Naive thymus-derived CD8-positive, alpha-beta T cell (primary cell): ENCODE measurements at regions not wholly inside any gene's neighbourhood (a gene's known extent, or its start where the extent isn't known, plus 50 kb on each side); places are given as distances from the start of the nearest gene placed in this dataset.

Experiments
- ATAC-seq, 2 donors: fragments of 150-1000 bp; cut with Tn5 transposase in 1 of 2; sonication (Bioruptor Pico), chemical (Tn5 transposase) in 1 of 2; 1 replicate in 1 of 2; 2 replicates in 1 of 2; pipeline ENCODE4 v1.10.0; 2021; ENCODE audit warnings: mild to moderate bottlenecking in 2 of 2, moderate library complexity in 2 of 2
- POLR2A ChIA-PET: fragments of 350-600 bp; sonication (Branson Sonifier 250); formaldehyde crosslinking; loops from one replicate; lab custom pipeline; 2021; ENCODE audit warnings: antibody characterized with exemption; lab: Charles Lee
- DNase-seq, 10 donors: peaks; one replicate each; pipeline versions ENCODE4 v3.0.0 to v3.0.0-alpha.2; 2020 to 2022
- H3K27ac Mint-ChIP-seq, 10 donors: one replicate each; pipeline ENCODE4 v1.8.0; 2020 to 2022; ENCODE audit warnings: mild to moderate bottlenecking in 10 of 10, mixed read lengths in 10 of 10, moderate library complexity in 4 of 10, inconsistent platforms in 1 of 10
- H3K27me3 Mint-ChIP-seq, 5 donors: one replicate each; pipeline ENCODE4 v1.8.0; 2021 to 2022; ENCODE audit warnings: mixed read lengths in 5 of 5
- H3K36me3 Mint-ChIP-seq, 3 donors: one replicate each; pipeline ENCODE4 v1.8.0; 2020 to 2022; ENCODE audit warnings: mixed read lengths in 3 of 3, mild to moderate bottlenecking in 2 of 3, inconsistent platforms in 1 of 3
- H3K4me1 Mint-ChIP-seq, 4 donors: one replicate each; pipeline ENCODE4 v1.8.0; 2021 to 2022; ENCODE audit warnings: mixed read lengths in 4 of 4
- H3K4me3 Mint-ChIP-seq, 10 donors: one replicate each; pipeline ENCODE4 v1.8.0; 2020 to 2022; ENCODE audit warnings: mild to moderate bottlenecking in 10 of 10, mixed read lengths in 10 of 10, moderate library complexity in 6 of 10, inconsistent platforms in 1 of 10
- H3K9me3 Mint-ChIP-seq, 9 donors: one replicate each; pipeline ENCODE4 v1.8.0; 2020 to 2022; ENCODE audit warnings: mixed read lengths in 9 of 9, mild to moderate bottlenecking in 3 of 9, inconsistent platforms in 1 of 9, moderate library complexity in 1 of 9

DNA sequence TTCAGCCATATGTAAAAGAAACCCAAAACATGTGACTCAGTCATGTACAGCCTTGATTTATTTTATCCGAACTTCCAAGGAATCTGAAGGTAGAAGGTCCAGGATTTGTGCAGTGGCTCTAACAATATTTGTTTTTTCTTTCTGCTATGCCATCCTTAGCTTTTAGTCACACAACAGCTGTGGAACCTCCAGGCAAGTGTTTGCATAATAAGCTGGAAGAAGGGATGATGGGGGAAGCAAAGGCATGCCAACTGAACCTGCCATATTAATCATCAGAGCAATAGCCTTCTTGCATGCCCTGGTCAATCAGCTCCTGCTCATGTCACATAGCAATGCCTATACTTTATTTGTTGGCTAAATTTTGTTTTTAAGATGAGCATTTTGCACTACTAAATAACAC, 444.7 kb upstream of the ARPP21 start:
- Mint-ChIP-seq H3K4me1 (no peaks in the 10 kb centered on the region), H3K9me3 (peaks cover 0 to 16% (median 0%) of the 10 kb centered on the region in 9 donors), H3K27ac (no peak overlapping the region), H3K4me3 (no peak overlapping the region), H3K36me3 (no peaks in the 10 kb centered on the region), H3K27me3 (no peaks in the 10 kb centered on the region)
- DNase-seq = no peak
- ATAC-seq = no peak
- POLR2A ChIA-PET = no interaction called here

DNA sequence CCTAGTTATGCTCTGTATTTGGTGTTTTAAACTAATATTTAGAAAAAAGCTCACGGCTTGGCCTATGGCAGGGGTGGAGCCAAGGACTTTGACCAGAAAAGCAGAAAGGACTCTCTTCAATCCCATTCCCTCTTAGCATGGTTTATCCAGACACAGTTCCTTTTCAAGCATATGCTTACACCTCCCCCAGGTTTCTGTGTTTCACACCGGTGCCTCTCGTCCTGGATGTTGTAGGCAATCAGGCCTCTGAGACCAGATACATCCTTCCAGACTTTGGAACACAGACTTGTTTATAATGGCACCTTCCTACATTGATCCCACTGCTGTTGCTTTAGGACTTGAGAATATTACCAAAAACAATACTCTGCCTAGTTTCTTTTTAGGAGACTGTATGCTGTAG, 440.5 kb upstream of the ARPP21 start:
- POLR2A ChIA-PET = no interaction called here
- Mint-ChIP-seq H3K9me3 (peaks cover 0 to 6% (median 0%) of the 10 kb centered on the region in 9 donors), H3K4me3 (no peak overlapping the region), H3K27ac (no peak overlapping the region), H3K36me3 (peaks cover 0 to 4% (median 0%) of the 10 kb centered on the region in 3 donors), H3K27me3 (peaks cover 0 to 3% (median 0%) of the 10 kb centered on the region in 5 donors), H3K4me1 (no peaks in the 10 kb centered on the region)
- no peak for ATAC-seq
- DNase-seq = no peak

DNA sequence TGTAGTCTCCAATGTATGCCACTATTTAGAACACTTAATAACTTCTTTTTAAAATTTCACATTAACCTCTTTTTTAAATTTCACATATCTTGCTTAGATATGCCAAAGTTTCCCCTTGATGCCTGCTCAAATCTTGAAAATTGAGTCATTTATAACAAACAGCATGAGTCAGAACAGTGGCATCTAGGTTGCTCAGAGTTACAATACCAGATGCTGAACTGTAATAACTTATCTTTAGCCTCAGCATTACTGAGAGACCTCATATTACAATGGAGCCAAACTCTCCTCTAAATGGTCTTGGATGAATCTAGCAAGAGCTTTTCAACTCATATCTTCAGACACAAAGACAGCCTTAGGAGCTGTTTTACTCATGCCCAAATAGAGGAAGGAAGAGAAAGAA, 439.3 kb upstream of the ARPP21 start:
- POLR2A ChIA-PET = no interaction called here
- Mint-ChIP-seq H3K27me3 (peaks cover 0 to 3% (median 0%) of the 10 kb centered on the region in 5 donors), H3K9me3 (peaks cover 0 to 10% (median 0%) of the 10 kb centered on the region in 9 donors), H3K36me3 (peaks cover 0 to 4% (median 0%) of the 10 kb centered on the region in 3 donors), H3K4me1 (no peaks in the 10 kb centered on the region), H3K4me3 (no peak overlapping the region), H3K27ac (no peak overlapping the region)
- DNase-seq = no peak
- no peak for ATAC-seq

DNA sequence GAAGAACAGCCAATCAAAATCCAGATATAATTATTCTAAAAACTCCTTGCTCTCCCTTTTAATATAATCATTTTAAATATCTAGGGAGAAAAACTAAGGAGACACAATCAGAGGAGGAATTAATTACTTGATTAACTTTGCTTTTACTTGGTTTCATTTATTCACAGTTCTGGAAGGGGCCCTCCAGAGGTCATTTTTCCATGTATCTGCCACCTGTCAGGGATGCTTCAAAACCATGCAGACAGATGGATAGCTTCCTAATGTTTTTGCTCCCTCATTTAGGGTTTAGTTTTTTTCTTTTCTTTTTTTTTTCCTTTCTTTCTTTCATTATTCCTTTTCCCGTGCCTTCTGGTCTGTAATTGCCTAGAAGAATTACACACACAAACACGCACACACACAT, 438.1 kb upstream of the ARPP21 start:
- H3K4me1 Mint-ChIP-seq = no peaks in the 10 kb centered on the region

DNA sequence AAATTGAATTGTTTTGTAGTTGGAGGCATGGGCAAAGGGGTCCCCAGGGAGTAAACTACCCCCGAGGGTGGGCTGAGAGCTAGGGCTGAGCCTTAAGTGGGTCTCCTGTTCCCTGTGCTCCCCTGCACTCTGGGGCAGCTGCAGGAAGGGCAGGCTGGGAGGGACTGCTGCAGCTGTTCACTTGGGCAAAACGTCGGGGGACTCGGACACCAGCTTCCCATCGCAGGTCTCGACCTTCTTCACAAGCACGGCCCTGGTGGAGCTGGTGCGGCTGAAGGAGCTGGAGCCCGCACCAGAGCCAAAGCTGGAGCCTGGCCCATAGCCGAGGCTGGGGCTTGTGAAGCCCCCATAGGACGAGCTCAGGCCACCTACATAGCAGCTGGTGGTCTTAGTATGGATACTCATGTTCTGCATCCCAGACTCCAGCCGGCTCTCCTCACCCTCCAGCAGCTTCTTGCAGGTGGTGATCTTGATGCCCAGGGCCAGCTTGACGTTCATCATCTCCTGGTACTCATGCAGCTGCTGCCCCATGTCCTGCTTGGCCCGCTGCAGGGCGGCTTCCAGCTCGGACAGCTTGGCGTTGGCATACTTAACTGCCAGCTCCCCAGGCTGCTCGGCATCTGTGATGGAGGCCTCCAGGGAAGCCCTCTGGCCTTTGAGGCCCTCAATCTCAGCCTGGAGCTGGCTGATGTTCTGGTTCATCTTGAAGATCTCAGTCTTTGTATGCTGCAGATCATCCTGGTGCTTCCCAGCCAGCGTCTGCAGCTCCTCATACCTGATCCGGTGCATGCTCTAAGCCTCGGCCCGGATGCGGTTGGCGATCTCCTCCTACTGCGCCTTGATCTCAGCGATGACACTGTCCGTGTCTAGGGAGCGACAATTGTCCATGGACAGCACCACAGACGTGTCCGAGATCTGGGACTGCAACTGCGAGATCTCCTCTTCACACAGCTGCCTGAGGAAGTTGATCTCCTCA, 423.5 kb upstream of the ARPP21 start:
- Mint-ChIP-seq H3K9me3 (peaks cover 0 to 9% (median 2%) of the 10 kb centered on the region in 9 donors), H3K4me1 (no peaks in the 10 kb centered on the region), H3K27ac (no peak overlapping the region), H3K4me3 (peak overlapping the region in 1 of 10 donors; percentile 40), H3K27me3 (peaks cover 0 to 3% (median 0%) of the 10 kb centered on the region in 5 donors), H3K36me3 (no peaks in the 10 kb centered on the region)
- ATAC-seq = no peak
- DNase-seq = no peak
- POLR2A ChIA-PET = no interaction called here

More for the DNA sequence above, 438.1 kb upstream of the ARPP21 start:
- Mint-ChIP-seq H3K27me3 (peaks cover 0 to 3% (median 0%) of the 10 kb centered on the region in 5 donors), H3K36me3 (peaks cover 0 to 4% (median 0%) of the 10 kb centered on the region in 3 donors), H3K4me3 (no peak overlapping the region), H3K9me3 (peaks cover 0 to 10% (median 0%) of the 10 kb centered on the region in 9 donors), H3K27ac (no peak overlapping the region)
- POLR2A ChIA-PET = no interaction called here
- DNase-seq (no peak), ATAC-seq (no peak)

DNA sequence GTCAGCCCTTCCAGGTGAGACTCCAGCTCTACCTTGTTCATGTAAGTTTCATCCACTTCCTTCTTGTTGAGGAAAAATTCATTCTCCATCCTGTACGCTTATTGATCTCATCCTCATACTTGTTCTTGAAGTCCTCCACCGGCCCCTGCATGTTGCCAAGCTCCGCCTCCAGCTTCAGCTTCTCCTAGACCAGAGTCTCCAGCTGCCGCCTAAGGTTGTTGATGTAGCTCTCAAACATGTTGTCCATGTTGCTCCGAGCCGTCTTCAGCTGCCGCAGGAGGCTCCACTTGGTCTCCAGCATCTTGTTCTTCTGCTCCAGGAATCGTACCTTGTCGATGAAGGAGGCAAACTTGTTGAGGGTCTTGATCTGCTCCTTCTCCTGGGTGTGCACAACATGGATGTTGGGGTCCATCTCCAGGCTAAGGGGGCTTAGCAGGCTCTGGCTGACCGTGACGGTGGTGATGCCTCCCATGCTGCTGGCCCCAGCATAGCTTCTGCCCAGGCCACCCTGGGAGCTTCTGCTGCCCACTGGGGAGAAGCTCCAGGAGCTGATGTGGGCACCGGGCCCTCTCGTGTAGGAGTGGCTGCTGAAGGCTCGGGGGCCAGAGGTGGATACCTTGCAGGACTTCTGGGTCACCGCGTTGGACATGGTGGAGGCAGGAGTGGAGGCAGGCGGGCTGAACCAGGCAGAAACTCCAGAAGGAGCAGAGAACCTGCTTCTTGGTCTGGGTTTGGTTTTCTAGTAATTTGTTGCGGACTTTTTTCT, 422.6 kb upstream of the ARPP21 start:
- Mint-ChIP-seq H3K27ac (no peak overlapping the region), H3K4me1 (no peaks in the 10 kb centered on the region), H3K4me3 (peak overlapping the region in 1 of 10 donors; percentile 40), H3K27me3 (peaks cover 0 to 3% (median 0%) of the 10 kb centered on the region in 5 donors), H3K36me3 (no peaks in the 10 kb centered on the region), H3K9me3 (peaks cover 0 to 9% (median 2%) of the 10 kb centered on the region in 9 donors)
- ATAC-seq (no peak), DNase-seq (no peak)
- POLR2A ChIA-PET = no interaction called here

DNA sequence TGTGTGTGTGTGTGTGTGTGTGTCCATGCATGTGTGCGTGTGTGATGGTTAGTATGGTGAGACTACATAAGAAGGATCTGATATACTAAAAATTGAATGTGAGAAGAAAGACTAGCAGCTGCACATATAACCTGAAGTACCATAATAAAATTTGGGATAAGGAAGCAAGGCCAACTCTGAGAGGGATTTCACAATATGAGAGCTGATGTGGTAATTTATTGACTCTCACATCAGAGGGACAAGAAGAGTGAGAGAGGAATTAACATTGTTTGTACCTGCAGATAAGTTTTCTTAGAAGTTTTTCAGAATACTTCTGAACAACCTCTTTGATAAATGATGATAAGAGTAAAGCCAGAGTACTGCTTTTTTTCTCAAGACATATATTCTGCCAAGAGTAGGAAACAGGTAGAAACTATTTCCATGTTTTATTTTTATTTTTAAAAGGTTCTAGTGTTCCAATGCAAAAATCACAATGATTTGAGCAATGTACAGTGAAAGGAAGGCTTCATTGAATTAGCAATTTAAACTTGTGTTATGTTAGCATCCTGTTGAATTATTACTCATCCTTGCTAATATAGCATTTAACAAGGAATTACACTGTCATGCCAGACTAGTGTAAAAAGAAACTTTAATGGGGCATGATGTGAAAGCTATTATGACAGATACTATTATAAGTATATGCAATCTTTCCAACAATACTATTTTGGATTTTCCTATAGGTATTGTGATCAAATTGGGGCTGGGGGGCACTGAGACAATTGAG, 415.5 kb upstream of the ARPP21 start:
- DNase-seq (no peak), ATAC-seq (no peak)
- H3K36me3 Mint-ChIP-seq = no peaks in the 10 kb centered on the region
- no peak overlapping the region for H3K4me3 Mint-ChIP-seq
- peaks cover 0 to 3% (median 0%) of the 10 kb centered on the region in 5 donors for H3K27me3 Mint-ChIP-seq
- peaks cover 0 to 14% (median 5%) of the 10 kb centered on the region in 9 donors for H3K9me3 Mint-ChIP-seq
- H3K27ac Mint-ChIP-seq = no peak overlapping the region
- POLR2A ChIA-PET = no interaction called here
- H3K4me1 Mint-ChIP-seq = no peaks in the 10 kb centered on the region

DNA sequence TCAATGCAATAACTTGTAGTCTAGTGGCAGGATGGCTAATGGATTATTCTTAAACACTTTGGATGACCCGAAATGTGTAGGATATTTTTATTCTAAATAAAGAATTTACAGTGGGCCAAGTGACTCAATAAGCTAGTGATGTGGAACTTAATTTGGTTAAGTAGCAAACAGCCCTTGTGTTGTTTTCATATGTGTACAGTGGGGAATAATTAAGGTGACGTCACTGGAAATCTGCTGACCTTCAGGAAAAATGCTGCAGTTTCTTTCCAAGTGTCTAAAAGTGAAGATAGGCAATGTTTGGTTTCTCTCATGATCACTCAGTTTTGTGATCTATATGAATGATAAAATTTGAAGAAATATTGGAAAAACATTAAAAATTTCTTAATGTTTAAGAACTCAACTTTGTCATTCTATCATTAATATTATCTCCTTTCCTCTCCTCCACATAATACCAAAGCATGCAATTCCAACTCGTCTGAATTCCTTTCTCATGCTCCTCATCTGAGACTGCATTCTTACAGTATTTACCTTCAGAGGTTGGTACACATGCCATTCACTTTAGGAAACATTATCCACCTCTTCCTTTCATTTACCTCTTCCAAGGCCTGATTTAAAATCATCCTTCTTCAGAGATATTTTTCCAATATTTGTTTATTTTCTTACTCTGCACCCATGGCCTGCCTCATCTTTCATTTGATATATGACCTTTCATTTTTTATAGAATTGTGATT, 414.6 kb upstream of the ARPP21 start:
- H3K36me3 Mint-ChIP-seq = no peaks in the 10 kb centered on the region

DNA sequence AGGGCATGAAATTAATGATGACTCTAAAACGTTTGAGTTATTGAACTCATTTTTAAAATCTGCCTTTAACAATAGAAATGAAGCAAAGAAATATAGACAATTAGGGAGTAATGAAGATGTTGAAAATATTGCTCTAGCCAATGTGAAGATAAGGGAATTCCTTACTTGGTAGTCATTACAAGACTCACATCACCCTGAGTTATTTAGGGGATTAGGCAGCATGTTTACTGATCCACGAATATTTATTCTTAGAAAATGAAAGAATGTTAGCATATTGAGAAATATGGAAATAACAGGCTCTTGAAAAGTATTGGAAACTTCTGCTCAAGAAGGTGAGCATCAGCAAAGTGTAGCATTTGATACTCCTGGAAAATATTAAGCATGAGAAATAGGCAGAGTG, 398.1 kb upstream of the ARPP21 start:
- Mint-ChIP-seq H3K36me3 (no peaks in the 10 kb centered on the region), H3K27me3 (no peaks in the 10 kb centered on the region), H3K4me3 (no peak overlapping the region), H3K9me3 (peaks cover 0 to 6% (median 0%) of the 10 kb centered on the region in 9 donors), H3K27ac (no peak overlapping the region), H3K4me1 (no peaks in the 10 kb centered on the region)
- POLR2A ChIA-PET = no interaction called here
- DNase-seq (no peak), ATAC-seq (no peak)

More for the DNA sequence above, 414.6 kb upstream of the ARPP21 start:
- no peak overlapping the region for H3K4me3 Mint-ChIP-seq
- H3K27ac Mint-ChIP-seq = no peak overlapping the region
- no peaks in the 10 kb centered on the region for H3K27me3 Mint-ChIP-seq
- no peaks in the 10 kb centered on the region for H3K4me1 Mint-ChIP-seq
- POLR2A ChIA-PET = no interaction called here
- DNase-seq (no peak), ATAC-seq (no peak)
- H3K9me3 Mint-ChIP-seq = peaks cover 0 to 16% (median 4%) of the 10 kb centered on the region in 9 donors

DNA sequence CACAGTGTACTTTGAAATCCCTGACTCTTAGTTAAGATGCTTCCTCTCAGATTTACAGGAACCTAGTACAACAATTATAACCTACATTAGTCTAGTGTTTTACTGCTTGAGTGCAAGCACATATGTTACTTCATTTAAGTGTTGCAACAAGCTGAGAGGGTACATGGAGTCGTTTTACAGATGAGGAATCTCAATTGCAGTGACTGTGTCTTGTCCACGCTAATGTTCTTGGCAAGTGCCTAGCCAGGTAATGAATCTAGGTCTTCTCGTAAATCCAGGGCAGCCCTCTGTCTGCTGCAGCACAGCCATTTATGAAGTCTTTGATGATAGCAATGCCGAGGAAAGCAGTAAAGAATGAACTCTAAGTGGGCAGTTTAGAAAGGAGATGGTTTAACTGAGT, 384.4 kb upstream of the ARPP21 start:
- DNase-seq (no peak), ATAC-seq (no peak)
- no peak overlapping the region for H3K27ac Mint-ChIP-seq
- no peaks in the 10 kb centered on the region for H3K36me3 Mint-ChIP-seq
- H3K27me3 Mint-ChIP-seq = peaks cover 0 to 1% (median 0%) of the 10 kb centered on the region in 5 donors
- no peaks in the 10 kb centered on the region for H3K4me1 Mint-ChIP-seq
- no peak overlapping the region for H3K4me3 Mint-ChIP-seq
- peaks cover 0 to 8% (median 0%) of the 10 kb centered on the region in 9 donors for H3K9me3 Mint-ChIP-seq
- POLR2A ChIA-PET = no interaction called here

DNA sequence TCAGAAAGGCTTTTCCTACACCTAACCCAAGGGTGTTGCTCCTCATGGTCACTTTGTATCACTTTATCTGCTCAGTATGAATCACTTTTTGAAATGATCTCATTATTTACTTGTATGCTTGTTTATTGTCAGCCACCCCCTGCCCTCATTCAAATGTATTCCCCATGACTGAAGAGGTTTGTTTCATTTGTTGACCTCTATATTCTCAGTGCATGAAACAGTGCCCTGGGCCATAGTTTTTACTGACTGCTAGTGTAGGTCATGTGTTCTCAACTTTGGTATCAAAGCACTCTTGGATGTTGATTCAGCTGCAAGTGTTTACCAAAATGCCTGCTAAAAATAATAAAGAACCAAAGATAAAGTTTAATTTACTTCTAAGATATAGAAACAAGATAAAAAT, 381.7 kb upstream of the ARPP21 start:
- H3K9me3 Mint-ChIP-seq = peaks cover 0 to 8% (median 0%) of the 10 kb centered on the region in 9 donors
- no peaks in the 10 kb centered on the region for H3K27me3 Mint-ChIP-seq
- no peaks in the 10 kb centered on the region for H3K36me3 Mint-ChIP-seq
- no peak for DNase-seq
- H3K4me3 Mint-ChIP-seq = no peak overlapping the region
- H3K27ac Mint-ChIP-seq = no peak overlapping the region
- ATAC-seq = no peak
- H3K4me1 Mint-ChIP-seq = no peaks in the 10 kb centered on the region
- POLR2A ChIA-PET = no interaction called here

DNA sequence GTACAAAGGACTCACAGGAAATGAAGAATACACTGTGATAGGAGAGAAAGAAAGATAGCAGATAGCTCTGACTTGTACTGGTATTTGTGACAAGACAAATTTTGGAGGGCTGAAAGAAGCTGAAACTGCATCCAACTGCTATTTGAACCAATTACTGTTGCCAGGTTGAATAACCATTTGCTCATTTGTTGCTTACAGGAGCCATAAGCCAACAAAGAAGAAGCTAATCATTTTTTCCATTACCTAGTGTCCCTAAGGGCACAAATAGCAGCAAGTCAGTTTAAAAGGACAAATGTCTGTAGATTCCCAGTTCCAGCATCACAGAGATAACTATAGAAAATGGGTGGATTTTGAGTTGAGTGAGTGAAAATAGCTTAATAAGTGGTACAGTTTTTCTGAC, 376.9 kb upstream of the ARPP21 start:
- no peak for ATAC-seq
- POLR2A ChIA-PET = no interaction called here

More for the DNA sequence above, 376.9 kb upstream of the ARPP21 start:
- Mint-ChIP-seq H3K27ac (no peak overlapping the region), H3K4me3 (no peak overlapping the region), H3K4me1 (no peaks in the 10 kb centered on the region), H3K9me3 (peaks cover 0 to 2% (median 0%) of the 10 kb centered on the region in 9 donors), H3K27me3 (no peaks in the 10 kb centered on the region), H3K36me3 (no peaks in the 10 kb centered on the region)
- DNase-seq = no peak
